Renal pelvis (tissue), 1 donor: ENCODE measurements at regions not wholly inside any gene's neighbourhood (a gene's known extent, or its start where the extent isn't known, plus 50 kb on each side); places are given as distances from the start of the nearest gene placed in this dataset.
"Not testable (repeated sequence)": the region's sequence is repeated elsewhere in the genome, so short reads cannot be mapped to it uniquely, and the experiment has no call there.

ENCODE experiments used
- DNase-seq: peaks from one replicate; pipeline ENCODE4 v3.0.0-alpha.2; 2013

GRCh38 chr3:109480014-109480413, 142.7 kb upstream of the DPPA4 start:
- no peak for DNase-seq

- no peak for DNase-seq
These were observed 141.3 kb upstream of the DPPA4 start for GRCh38 chr3:109478614-109479013.

- DNase-seq = no peak
These were observed 123.6 kb upstream of the DPPA4 start for GRCh38 chr3:109460961-109461360.

DNA sequence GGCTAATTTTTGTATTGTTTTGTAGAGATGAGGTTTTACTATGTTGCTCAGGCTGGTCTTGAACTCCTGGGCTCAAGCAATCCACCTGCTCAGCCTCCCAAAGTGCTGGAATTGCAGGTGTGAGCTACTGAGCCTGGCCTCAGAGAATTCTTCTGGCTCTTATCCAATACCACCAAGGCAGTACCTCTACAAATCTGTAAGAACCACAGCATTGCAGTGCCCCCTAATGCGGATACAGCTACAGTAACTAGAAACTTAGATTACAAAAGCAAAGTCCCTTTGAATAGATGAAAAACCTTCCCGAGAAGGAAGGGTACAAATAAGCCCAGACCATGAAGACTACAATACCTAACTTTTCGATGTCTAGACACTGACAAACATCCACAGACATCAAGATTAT, 107.9 kb upstream of the DPPA4 start:
- DNase-seq = no peak

- DNase-seq = no peak
These were observed 105.2 kb upstream of the DPPA4 start for GRCh38 chr3:109442531-109442930.

DNA sequence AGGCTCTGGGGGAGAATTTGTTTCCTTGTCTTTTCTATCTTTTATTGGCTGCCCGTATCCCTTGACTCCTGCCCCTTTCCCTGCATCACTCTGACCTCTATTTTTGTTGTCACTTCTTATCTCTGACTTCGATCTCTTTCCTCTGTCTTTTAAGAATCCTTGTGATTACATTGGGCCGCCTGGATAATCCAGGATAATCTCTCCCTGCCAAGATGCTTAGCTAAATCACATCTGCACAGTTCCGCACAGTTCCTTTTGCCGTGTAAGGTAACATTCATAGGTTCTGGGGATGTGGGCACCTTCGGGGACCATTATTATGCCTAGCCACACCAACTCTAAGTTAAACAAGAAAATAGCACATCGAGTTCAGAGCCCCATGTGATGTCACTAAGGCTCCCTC, 103.0 kb upstream of the DPPA4 start:
- DNase-seq = no peak

DNA sequence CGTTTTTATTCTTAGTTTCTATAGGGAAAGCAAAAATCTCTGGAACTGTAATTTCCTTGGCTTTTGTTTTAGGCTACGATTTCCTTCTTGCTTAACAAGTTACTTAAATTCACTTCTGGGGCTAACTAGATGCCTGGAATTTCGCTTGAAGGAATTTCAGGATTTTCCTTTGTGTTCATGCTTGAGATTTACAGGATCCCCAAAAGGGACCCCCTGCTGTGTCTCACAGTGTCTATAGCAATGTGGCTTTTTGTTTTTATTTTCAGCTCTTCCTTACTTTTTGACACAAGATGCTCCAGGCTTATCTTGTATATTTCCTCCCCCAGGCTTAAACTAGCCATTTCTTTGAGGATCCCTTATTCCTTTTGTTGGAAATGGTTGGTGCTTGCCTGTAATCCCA, 95.5 kb upstream of the DPPA4 start:
- no peak for DNase-seq

GRCh38 chr3:109430911-109431563, 93.7 kb upstream of the DPPA4 start:
- no peak for DNase-seq

DNA sequence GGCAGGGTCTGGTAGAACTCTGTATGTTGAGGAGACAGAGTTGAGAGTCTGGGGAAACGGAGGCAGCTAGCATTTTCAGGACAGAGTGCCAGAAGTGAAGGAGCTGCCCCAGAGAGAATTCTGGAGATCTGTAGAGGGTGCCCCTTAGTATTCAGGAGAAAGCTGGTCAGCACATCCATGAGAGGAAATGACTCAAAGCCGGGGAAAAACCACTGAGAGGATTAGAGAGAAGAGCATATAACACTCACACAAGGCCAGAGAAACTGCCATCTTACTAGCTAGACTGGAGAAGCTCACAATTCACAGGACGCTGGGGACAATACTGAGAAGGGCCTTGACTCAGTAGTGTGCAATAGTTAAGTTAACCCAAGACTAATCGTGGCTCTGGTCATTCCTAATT, 75.7 kb upstream of the DPPA4 start:
- no peak for DNase-seq

- DNase-seq = no peak
These were observed 74.2 kb upstream of the DPPA4 start for GRCh38 chr3:109411547-109411946.

DNA sequence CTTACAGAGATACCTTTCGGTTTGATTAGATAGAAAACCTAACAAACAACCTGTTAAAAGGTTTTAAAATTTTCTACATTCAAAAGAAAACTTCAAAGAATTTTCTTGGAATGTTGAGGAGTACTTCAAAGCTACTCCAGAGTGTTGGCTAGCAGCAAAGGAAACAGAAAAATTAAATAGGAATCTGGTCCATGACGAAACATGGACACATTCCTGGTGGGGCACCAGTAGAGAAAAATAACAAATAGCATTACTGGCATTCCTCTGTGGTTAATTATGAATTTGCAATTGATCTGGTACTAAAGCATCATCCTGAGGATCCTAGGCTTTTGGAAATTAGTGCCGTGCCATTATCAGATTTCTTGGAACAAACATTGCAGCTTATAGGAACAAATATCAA, 59.5 kb upstream of the DPPA4 start:
- DNase-seq = no peak

DNA sequence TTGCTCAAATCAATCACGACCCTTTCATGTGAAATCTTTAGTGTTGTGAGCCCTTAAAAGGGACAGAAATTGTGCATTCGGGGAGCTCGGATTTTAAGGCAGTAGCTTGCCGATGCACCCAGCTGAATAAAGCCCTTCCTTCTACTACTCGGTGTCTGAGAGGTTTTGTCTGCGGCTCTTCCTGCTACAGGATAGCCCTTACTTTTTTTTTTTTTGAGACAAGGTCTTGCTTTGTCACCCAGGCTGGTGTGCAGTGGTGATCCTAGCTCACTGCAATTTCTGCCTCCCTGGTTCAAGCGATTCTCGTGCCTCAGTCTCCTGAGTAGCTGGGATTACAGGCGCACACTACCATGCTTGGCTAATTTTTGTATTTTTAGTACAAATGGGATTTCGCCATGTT, 56.4 kb upstream of the DPPA4 start:
- not testable (repeated sequence) for DNase-seq

GRCh38 chr3:109392293-109392692, 54.9 kb upstream of the DPPA4 start:
- DNase-seq = no peak

GRCh38 chr3:109387621-109388020, 50.3 kb upstream of the DPPA4 start:
- no peak for DNase-seq

- peak; percentile 52 for DNase-seq
These were observed 49.9 kb upstream of the DPPA4 start for GRCh38 chr3:109387201-109387600.
